KMS-11 (cell line): ENCODE measurements at regions not wholly inside any gene's neighbourhood (a gene's known extent, or its start where the extent isn't known, plus 50 kb on each side); places are given as distances from the start of the nearest gene placed in this dataset.

Experiments used
- H2AFZ ChIP-seq: fragments of 200-600 bp; sonication (generic); 2 replicates; pipeline ENCODE4 v1.6.1; 2016; ENCODE audit warnings: antibody characterized with exemption, mixed run types, low read depth
- H3K27ac ChIP-seq: fragments of 200-600 bp; sonication (generic); 2 replicates; pipeline ENCODE4 v1.6.1; 2016; ENCODE audit warnings: mild to moderate bottlenecking, mixed run types
- H3K27me3 ChIP-seq: fragments of 200-600 bp; sonication (generic); 2 replicates; pipeline ENCODE4 v1.6.1; 2017; ENCODE audit warnings: mild to moderate bottlenecking, low read depth, mixed run types, moderate library complexity; ENCODE audit not compliant: insufficient read depth
- H3K36me3 ChIP-seq: fragments of 200-600 bp; sonication (generic); 2 replicates; pipeline ENCODE4 v1.6.1; 2017; ENCODE audit warnings: mild to moderate bottlenecking, mixed run types; ENCODE audit not compliant: insufficient read depth
- H3K4me1 ChIP-seq: fragments of 200-600 bp; sonication (generic); 2 replicates; pipeline ENCODE4 v1.6.1; 2016; ENCODE audit warnings: mild to moderate bottlenecking, low read depth, mixed run types; ENCODE audit not compliant: poor library complexity, severe bottlenecking
- H3K4me2 ChIP-seq: fragments of 200-600 bp; sonication (generic); 2 replicates; pipeline ENCODE4 v1.7.0; 2016; ENCODE audit warnings: mild to moderate bottlenecking, mixed run types
- H3K4me3 ChIP-seq: fragments of 200-600 bp; sonication (generic); IDR thresholded peaks from 2 replicates; pipeline ENCODE4 v1.6.1; 2017; ENCODE audit warnings: low read depth, low read length, mixed read lengths; ENCODE audit not compliant: insufficient read depth
- H3K79me2 ChIP-seq: fragments of 200-600 bp; sonication (generic); 2 replicates; pipeline ENCODE4 v1.6.1; 2016; ENCODE audit warnings: low read depth, mixed run types; ENCODE audit not compliant: insufficient read depth
- H3K9ac ChIP-seq: fragments of 200-600 bp; sonication (generic); 2 replicates; pipeline ENCODE4 v1.6.1; 2016; ENCODE audit warnings: mild to moderate bottlenecking, mixed run types
- H4K20me1 ChIP-seq: fragments of 200-600 bp; sonication (generic); 2 replicates; pipeline ENCODE4 v1.6.1; 2016; ENCODE audit warnings: mild to moderate bottlenecking, mixed run types; ENCODE audit not compliant: insufficient read depth
- CTCF ChIP-seq: fragments of 200-600 bp; sonication (generic); conservative IDR thresholded peaks from 2 replicates; pipeline ENCODE4 v1.6.1; 2017; ENCODE audit warnings: low read depth, mild to moderate bottlenecking, antibody characterized with exemption, low read length, moderate library complexity, mixed read lengths

DNA sequence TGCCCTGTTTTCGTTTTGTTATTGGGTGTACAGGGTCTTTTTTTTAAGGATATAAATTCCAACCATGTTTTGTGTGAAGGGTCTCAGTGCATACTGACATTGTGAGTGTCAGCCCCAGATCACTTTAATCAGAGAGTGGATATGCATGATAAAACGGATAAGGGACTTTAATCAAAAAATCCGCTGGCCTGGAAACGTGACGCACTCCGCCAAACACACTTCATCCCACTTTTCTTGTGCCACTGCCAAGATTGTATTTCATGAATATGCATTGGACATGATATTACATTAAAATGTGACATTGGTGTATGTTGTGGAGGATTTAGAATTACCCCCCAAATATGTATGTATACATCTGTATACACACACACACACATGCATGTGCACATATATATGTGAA lies 273.1 kb downstream of the VRK1 start:
- no peak for TF ChIP-seq CTCF

DNA sequence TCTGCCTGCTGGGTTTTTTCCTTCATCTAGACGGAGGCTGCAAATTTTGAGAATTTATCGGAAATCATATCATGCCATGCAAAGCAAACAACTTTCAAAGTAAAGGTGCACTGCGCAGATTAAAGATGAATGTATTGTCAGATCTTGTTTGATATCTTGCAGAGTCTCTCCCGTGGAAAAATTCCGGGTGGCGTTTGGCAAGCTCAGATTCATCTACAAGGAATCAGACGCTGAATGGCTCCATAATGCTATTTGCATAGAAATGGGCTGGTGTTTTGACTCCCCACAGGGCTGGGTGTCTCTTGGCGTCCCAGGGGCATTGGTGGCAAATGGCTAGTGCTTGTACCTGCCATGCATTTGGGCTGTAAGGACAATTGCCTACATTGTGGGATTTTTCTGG lies 274.0 kb downstream of the VRK1 start:
- Histone ChIP-seq H3K36me3 (no peaks in the 10 kb centered on the region), H4K20me1 (no peaks in the 10 kb centered on the region), H3K4me2 (no peak overlapping the region), H3K4me1 (no peaks in the 10 kb centered on the region), H3K79me2 (no peaks in the 10 kb centered on the region), H2AFZ (no peak overlapping the region), H3K4me3 (no peak overlapping the region), H3K27ac (no peak overlapping the region), H3K9ac (no peak overlapping the region), H3K27me3 (no peaks in the 10 kb centered on the region)
- TF ChIP-seq CTCF: no peak

More for the DNA sequence above, 273.1 kb downstream of the VRK1 start:
- Histone ChIP-seq H2AFZ (no peak overlapping the region), H3K4me3 (no peak overlapping the region), H3K36me3 (no peaks in the 10 kb centered on the region), H3K9ac (no peak overlapping the region), H3K4me2 (no peak overlapping the region), H4K20me1 (no peaks in the 10 kb centered on the region), H3K4me1 (no peaks in the 10 kb centered on the region), H3K79me2 (no peaks in the 10 kb centered on the region), H3K27ac (no peak overlapping the region), H3K27me3 (no peaks in the 10 kb centered on the region)

- Histone ChIP-seq H3K4me2 (no peak overlapping the region), H3K9ac (no peak overlapping the region)
These were observed 276.4 kb downstream of the VRK1 start for GRCh38 chr14:97073622-97074021.

GRCh38 chr14:97074456-97074855 lies 277.3 kb downstream of the VRK1 start:
- no peak for TF ChIP-seq CTCF
- Histone ChIP-seq H3K4me2 (no peak overlapping the region), H3K9ac (no peak overlapping the region), H3K36me3 (no peaks in the 10 kb centered on the region), H3K79me2 (no peaks in the 10 kb centered on the region), H4K20me1 (no peaks in the 10 kb centered on the region), H3K4me3 (no peak overlapping the region), H3K27me3 (no peaks in the 10 kb centered on the region), H3K4me1 (no peaks in the 10 kb centered on the region), H3K27ac (no peak overlapping the region), H2AFZ (no peak overlapping the region)

More at GRCh38 chr14:97073622-97074021, 276.4 kb downstream of the VRK1 start:
- TF ChIP-seq CTCF: no peak
- no peaks in the 10 kb centered on the region for H3K79me2 ChIP-seq
- H4K20me1 ChIP-seq: no peaks in the 10 kb centered on the region
- H3K27me3 ChIP-seq: no peaks in the 10 kb centered on the region
- no peak overlapping the region for H3K4me3 ChIP-seq
- no peak overlapping the region for H3K27ac ChIP-seq
- H3K36me3 ChIP-seq: no peaks in the 10 kb centered on the region
- no peak overlapping the region for H2AFZ ChIP-seq
- no peaks in the 10 kb centered on the region for H3K4me1 ChIP-seq
